Ovary (tissue), 3 donors: ENCODE measurements at regions not wholly inside any gene's neighbourhood (a gene's known extent, or its start where the extent isn't known, plus 50 kb on each side); places are given as distances from the start of the nearest gene placed in this dataset.

ENCODE experiments used
- EP300 ChIP-seq: sonication (generic); formaldehyde crosslinking; IDR thresholded peaks from one replicate; pipeline ENCODE4 v1.6.1; 2017; ENCODE audit warnings: antibody characterized with exemption
- TF ChIP-seq, protein P1 (sequence below), 3 donors: fragments of 450-650 bp in 2 of 3; fragments of 200-600 bp in 1 of 3; IDR thresholded peaks; one replicate each; pipeline versions ENCODE4 v1.5.1 to v1.8.0; 2016 to 2022; ENCODE audit warnings: antibody characterized with exemption in 3 of 3, mild to moderate bottlenecking in 1 of 3
- donor health status: DM: no; HTN: no; CAD: no.

GRCh38 chr2:234861841-234862735, 89.7 kb upstream of the SH3BP4 start:
- no peak for TF ChIP-seq EP300
- TF ChIP-seq, protein P1, sequence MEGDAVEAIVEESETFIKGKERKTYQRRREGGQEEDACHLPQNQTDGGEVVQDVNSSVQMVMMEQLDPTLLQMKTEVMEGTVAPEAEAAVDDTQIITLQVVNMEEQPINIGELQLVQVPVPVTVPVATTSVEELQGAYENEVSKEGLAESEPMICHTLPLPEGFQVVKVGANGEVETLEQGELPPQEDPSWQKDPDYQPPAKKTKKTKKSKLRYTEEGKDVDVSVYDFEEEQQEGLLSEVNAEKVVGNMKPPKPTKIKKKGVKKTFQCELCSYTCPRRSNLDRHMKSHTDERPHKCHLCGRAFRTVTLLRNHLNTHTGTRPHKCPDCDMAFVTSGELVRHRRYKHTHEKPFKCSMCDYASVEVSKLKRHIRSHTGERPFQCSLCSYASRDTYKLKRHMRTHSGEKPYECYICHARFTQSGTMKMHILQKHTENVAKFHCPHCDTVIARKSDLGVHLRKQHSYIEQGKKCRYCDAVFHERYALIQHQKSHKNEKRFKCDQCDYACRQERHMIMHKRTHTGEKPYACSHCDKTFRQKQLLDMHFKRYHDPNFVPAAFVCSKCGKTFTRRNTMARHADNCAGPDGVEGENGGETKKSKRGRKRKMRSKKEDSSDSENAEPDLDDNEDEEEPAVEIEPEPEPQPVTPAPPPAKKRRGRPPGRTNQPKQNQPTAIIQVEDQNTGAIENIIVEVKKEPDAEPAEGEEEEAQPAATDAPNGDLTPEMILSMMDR (IDR thresholded peaks at IDR 0.05), result no peak
